Vagina (tissue), 2 donors: ENCODE measurements at regions not wholly inside any gene's neighbourhood (a gene's known extent, or its start where the extent isn't known, plus 50 kb on each side); places are given as distances from the start of the nearest gene placed in this dataset.

Experiments
- POLR2A ChIP-seq, 2 donors: fragments of 450-650 bp; IDR thresholded peaks; one replicate each; pipeline ENCODE4 v1.6.1; 2017; ENCODE audit warnings: antibody characterized with exemption in 2 of 2, mild to moderate bottlenecking in 2 of 2, moderate library complexity in 2 of 2
- POLR2AphosphoS5 ChIP-seq, 2 donors: sonication (generic); formaldehyde crosslinking; IDR thresholded peaks; one replicate each; pipeline ENCODE4 v1.9.0; 2017; ENCODE audit warnings: antibody characterized with exemption in 2 of 2, mild to moderate bottlenecking in 2 of 2, low read depth in 1 of 2; ENCODE audit not compliant: insufficient read depth in 1 of 2
- TF ChIP-seq, protein P1 (sequence below), 3 experiments: fragments of 450-650 bp in 2 of 3; fragments of 200-600 bp in 1 of 3; sonication (generic) in 1 of 3; IDR thresholded peaks; one replicate each; pipeline ENCODE4 v1.5.1; 2017 to 2019; ENCODE audit warnings: antibody characterized with exemption in 3 of 3, mild to moderate bottlenecking in 2 of 3, moderate library complexity in 2 of 3

DNA sequence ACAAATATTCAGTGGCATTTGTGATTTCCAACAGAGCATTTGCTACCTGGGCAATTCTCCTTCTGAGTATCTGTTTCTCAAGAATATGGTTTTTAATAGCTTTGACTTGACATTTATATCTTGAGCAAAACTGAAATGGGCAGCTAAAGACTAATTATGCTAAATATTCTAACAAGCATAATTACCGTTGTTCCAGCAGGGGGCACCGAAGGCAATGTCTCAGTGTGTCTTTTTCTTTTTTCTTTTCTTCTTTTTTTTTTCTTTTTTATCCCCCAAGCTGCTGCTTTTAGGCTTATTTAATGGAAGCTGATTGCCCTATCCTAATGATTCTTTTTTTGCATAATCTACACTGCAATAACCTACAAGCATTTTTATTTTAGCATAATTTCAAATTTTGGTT, 138.9 kb upstream of the NABP1 start:
- TF ChIP-seq, protein P1, sequence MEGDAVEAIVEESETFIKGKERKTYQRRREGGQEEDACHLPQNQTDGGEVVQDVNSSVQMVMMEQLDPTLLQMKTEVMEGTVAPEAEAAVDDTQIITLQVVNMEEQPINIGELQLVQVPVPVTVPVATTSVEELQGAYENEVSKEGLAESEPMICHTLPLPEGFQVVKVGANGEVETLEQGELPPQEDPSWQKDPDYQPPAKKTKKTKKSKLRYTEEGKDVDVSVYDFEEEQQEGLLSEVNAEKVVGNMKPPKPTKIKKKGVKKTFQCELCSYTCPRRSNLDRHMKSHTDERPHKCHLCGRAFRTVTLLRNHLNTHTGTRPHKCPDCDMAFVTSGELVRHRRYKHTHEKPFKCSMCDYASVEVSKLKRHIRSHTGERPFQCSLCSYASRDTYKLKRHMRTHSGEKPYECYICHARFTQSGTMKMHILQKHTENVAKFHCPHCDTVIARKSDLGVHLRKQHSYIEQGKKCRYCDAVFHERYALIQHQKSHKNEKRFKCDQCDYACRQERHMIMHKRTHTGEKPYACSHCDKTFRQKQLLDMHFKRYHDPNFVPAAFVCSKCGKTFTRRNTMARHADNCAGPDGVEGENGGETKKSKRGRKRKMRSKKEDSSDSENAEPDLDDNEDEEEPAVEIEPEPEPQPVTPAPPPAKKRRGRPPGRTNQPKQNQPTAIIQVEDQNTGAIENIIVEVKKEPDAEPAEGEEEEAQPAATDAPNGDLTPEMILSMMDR (IDR thresholded peaks at IDR 0.05): no peak
- no peak for TF ChIP-seq POLR2A (IDR thresholded peaks at IDR 0.05)
- TF ChIP-seq POLR2AphosphoS5 (IDR thresholded peaks at IDR 0.05; ENCODE audit: insufficient read depth in 1 of 2, low read depth in 1 of 2): no peak
